ENCODE measurements at regions not wholly inside any gene's neighbourhood (a gene's known extent, or its start where the extent isn't known, plus 50 kb on each side); places are given as distances from the start of the nearest gene placed in this dataset.

DNA sequence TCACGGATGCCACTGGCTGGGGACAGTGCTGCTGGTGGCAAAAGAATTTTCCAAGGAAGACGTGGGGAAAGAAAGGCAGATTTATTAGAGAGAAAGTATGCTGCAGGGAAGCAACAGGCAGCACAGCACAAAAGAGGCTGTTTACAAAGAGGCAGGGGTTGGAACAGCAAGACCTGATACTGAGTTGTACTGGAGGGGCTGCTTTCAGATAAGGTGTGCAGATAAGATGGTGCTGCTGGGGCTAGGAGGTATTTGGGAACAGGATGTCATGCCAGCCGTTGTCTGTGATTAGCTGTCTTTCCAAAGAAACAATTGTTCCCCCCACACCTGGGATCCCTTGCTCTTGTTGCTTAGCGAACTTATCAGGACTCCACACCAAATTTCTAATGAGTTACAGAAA lies 2023.3 kb upstream of the PCDH20 start:
- Histone ChIP-seq H3K4me3 (no peak overlapping the region), H3K9me3 (no peaks in the 10 kb centered on the region), H3K27me3 (no peaks in the 10 kb centered on the region), H3K36me3 (no peaks in the 10 kb centered on the region), H3K27ac (no peak overlapping the region), H3K4me1 (no peaks in the 10 kb centered on the region)
- intact Hi-C loops (cut with DNase I; ENCODE audit: low total_unique reads) (no loop called here), in situ Hi-C loops (cut with MboI; ENCODE audit: low sequenced_read_pairs in 4 of 4) (no loop called here)
- DNase-seq (no peak), ATAC-seq (no peak)
- TF ChIP-seq POLR2A (IDR thresholded peaks at IDR 0.05), result no peak
- TF ChIP-seq, protein P1, sequence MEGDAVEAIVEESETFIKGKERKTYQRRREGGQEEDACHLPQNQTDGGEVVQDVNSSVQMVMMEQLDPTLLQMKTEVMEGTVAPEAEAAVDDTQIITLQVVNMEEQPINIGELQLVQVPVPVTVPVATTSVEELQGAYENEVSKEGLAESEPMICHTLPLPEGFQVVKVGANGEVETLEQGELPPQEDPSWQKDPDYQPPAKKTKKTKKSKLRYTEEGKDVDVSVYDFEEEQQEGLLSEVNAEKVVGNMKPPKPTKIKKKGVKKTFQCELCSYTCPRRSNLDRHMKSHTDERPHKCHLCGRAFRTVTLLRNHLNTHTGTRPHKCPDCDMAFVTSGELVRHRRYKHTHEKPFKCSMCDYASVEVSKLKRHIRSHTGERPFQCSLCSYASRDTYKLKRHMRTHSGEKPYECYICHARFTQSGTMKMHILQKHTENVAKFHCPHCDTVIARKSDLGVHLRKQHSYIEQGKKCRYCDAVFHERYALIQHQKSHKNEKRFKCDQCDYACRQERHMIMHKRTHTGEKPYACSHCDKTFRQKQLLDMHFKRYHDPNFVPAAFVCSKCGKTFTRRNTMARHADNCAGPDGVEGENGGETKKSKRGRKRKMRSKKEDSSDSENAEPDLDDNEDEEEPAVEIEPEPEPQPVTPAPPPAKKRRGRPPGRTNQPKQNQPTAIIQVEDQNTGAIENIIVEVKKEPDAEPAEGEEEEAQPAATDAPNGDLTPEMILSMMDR (IDR thresholded peaks at IDR 0.05 in 4 of 5, conservative IDR thresholded peaks at IDR 0.05 in 1 of 5), result no peak

DNA sequence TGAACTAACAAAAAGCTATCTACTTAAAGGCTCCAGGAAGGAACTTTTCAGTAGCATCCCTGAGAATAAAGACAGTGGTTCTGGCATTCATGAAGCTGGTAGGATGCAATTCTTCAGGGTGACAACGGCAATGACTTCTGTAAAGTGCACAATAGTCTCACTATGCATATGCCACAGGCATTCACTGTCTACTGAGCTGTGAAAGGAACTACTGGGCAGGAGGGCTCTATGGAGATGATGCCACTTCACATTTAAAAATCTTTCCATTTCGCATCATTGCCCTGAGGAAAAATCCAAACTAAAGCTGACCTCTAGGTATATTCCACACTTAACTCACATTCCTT lies 2020.6 kb upstream of the PCDH20 start:
- no peak overlapping the region for H3K27ac ChIP-seq
- ATAC-seq, result no peak

DNA sequence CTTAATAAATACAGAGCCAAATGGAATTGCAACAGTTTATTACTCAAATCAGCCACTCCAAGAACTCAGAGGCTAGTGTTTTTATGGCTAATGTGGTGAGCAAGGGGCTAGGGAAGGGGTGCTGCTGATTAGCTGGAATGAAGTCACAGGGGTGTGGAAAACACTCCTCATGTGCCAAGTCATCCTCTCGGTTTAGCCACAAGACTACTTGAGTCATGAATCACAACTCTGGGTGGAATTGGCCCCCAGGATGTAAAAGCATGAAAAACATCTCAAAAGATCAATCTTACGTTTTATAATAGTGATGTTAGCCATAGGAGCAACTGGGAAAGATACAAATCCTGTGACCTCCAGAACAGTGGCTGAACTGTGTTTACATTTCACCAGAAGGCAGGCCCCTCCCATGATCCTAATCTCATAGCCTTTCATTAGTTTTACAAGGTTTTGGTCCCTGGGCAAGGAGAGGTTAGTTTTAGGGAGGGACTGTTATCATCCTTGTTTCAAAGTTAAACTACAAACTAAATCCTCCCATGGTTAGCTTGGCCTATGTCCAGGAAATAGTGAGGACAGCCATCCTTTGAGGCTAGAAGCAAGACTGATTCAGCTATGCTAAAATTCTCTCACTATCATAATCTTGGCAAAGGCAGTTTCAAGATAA lies 2020.1 kb upstream of the PCDH20 start:
- ATAC-seq, result no peak

More for the DNA sequence above, 2020.6 kb upstream of the PCDH20 start:
- intact Hi-C loops (cut with DNase I; ENCODE audit: low total_unique reads) (no loop called here), in situ Hi-C loops (cut with MboI; ENCODE audit: low sequenced_read_pairs in 4 of 4) (no loop called here)
- H3K4me1 ChIP-seq, result no peaks in the 10 kb centered on the region
- DNase-seq, result no peak
- no peaks in the 10 kb centered on the region for H3K9me3 ChIP-seq
- TF ChIP-seq, protein P1 (IDR thresholded peaks at IDR 0.05 in 4 of 5, conservative IDR thresholded peaks at IDR 0.05 in 1 of 5), result no peak
- no peak for TF ChIP-seq POLR2A (IDR thresholded peaks at IDR 0.05)
- no peaks in the 10 kb centered on the region for H3K36me3 ChIP-seq
- no peaks in the 10 kb centered on the region for H3K27me3 ChIP-seq
- H3K4me3 ChIP-seq, result no peak overlapping the region

DNA sequence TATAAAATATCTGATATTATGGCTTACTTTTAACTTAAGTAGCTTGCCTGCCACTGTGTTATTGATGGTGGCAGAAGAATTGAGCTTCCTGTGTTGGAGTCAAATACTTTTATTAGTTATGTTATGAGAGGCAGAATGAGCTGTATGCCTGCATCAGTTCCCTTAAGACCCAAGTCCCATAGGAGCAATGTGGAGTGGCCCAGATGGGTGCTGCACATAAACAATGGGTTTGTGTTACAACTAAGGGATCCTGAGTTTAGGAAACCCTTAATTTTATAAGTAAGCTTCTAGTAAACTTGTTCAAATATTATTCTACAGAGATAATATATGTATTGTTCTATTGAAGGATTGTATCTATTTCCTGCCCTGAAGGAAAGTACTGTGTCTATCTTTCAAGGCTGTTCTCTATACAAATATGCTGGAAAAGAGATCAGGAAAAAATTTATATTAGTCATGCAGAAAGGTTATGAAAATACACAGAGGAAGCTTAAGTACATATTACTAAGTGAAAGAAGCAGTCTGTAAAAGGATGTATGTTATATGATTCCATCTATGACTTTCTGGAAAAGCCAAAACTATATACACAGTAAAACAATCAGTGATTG lies 2018.0 kb upstream of the PCDH20 start:
- no peak for TF ChIP-seq POLR2A (IDR thresholded peaks at IDR 0.05)
- TF ChIP-seq, protein P1 (IDR thresholded peaks at IDR 0.05 in 4 of 5, conservative IDR thresholded peaks at IDR 0.05 in 1 of 5), result no peak
- Histone ChIP-seq H3K27me3 (no peaks in the 10 kb centered on the region), H3K9me3 (peaks cover 0 to 3% (median 0%) of the 10 kb centered on the region in 3 donors), H3K4me1 (no peaks in the 10 kb centered on the region), H3K36me3 (no peaks in the 10 kb centered on the region), H3K27ac (no peak overlapping the region), H3K4me3 (no peak overlapping the region)
- in situ Hi-C loops (cut with MboI; ENCODE audit: low sequenced_read_pairs in 4 of 4) (no loop called here), intact Hi-C loops (cut with DNase I; ENCODE audit: low total_unique reads) (no loop called here)
- no peak for DNase-seq
- no peak for ATAC-seq

More for the DNA sequence above, 2020.1 kb upstream of the PCDH20 start:
- no peak for DNase-seq
- no peaks in the 10 kb centered on the region for H3K4me1 ChIP-seq
- intact Hi-C loops (cut with DNase I; ENCODE audit: low total_unique reads) (no loop called here), in situ Hi-C loops (cut with MboI; ENCODE audit: low sequenced_read_pairs in 4 of 4) (no loop called here)
- H3K36me3 ChIP-seq, result no peaks in the 10 kb centered on the region
- no peak overlapping the region for H3K4me3 ChIP-seq
- TF ChIP-seq, protein P1 (IDR thresholded peaks at IDR 0.05 in 4 of 5, conservative IDR thresholded peaks at IDR 0.05 in 1 of 5), result no peak
- no peak for TF ChIP-seq POLR2A (IDR thresholded peaks at IDR 0.05)
- H3K27ac ChIP-seq, result no peak overlapping the region
- no peaks in the 10 kb centered on the region for H3K9me3 ChIP-seq
- no peaks in the 10 kb centered on the region for H3K27me3 ChIP-seq

Data from gastrocnemius medialis (tissue), 4 donors.